ENCODE measurements at regions not wholly inside any gene's neighbourhood (a gene's known extent, or its start where the extent isn't known, plus 50 kb on each side); places are given as distances from the start of the nearest gene placed in this dataset.

DNA sequence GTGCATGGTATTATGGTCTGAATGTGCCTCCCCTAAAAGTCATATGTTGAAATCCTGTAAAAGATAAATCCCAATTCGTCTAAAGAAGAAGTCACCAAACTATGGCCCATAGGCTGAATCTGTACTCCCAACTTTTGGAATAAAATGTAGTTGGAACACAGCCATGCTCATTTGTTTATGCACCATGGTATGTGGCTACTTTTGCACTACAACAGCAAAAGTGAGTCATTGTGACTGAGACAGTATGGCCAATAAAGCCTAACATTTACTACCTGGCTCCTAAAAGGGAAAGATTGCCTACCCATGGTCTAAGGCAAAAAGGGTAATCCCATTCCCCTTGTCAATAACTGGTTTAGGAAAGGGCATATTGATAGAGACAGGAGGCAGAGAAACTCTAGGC, 101.8 kb downstream of the LRIG3 start:
- no peak for DNase-seq

DNA sequence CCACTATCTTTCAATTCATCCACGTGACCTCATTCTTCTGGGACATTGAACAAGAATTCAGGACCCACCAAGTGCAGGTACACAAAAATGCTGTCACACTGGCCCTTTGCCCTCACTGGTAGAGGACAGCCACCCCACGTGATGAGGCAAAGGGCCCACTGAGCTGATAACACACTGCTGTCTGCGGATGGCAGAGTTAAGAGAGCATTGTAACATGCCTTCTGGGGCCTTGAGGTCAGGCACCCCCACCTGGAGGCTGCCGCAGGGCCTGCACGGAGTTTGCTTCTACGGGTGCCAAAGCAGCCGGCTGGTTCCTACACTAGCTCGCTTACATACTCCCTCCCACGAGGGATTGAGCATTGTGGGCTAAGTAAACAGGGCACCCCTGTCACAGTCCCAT, 101.0 kb downstream of the LRIG3 start:
- no peak for DNase-seq

DNA sequence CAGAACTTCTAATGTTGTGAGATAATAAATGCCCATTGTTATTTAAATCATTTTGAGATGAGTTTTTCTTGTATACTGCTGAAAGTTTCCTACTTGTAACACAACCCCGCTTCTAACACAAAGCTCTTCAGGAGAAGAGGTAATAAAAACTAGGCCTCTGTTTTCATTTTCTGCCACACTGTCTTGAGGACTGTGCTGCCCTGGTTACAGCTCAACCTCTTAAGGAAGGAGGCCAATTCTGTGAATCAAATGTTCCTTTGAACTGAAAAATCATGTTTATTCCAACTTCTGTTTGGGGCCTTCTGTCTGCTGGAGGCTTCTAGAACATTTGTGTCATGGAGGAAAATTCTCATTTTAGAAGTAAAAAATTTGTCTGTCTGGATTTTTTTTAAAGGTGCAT, 100.3 kb downstream of the LRIG3 start:
- no peak for DNase-seq

Data from NCI-H526 (cell line).